ENCODE measurements at regions not wholly inside any gene's neighbourhood (a gene's known extent, or its start where the extent isn't known, plus 50 kb on each side); places are given as distances from the start of the nearest gene placed in this dataset.

- Mint-ChIP-seq H3K9me3 (peaks cover 3% of the 10 kb centered on the region), H3K36me3 (ENCODE audit: low read depth) (no peaks in the 10 kb centered on the region)
- TF ChIP-seq CTCF (IDR thresholded peaks at IDR 0.05): no peak
Measured at GRCh38 chr11:42234451-42234951, 775.0 kb upstream of the LRRC4C start.

DNA sequence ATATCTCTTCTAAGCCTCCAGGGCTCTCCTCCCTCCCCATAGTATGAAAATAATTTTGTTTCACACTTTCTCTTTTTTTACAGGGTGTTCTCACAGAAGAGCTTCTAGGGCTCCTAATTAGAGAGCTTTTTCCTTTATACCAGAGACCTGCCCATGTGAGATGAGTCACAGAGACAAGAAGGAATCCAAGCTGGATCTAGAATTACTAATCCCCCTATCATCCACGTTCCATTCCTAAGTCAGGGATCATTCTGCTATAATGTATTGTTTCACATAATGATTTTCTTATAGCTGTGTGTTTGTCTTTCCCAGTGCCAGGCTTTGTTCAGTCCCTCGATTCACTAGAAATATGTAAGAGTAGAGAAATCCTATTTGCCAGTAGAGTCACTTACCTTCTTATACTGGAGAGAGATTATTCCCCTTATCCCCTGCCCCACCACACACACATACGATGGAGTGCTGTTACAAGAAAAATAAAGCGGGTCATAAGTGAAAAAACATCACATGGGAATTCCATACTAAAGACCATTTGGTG lies 778.3 kb upstream of the LRRC4C start:
- Mint-ChIP-seq H3K36me3 (ENCODE audit: low read depth) (no peaks in the 10 kb centered on the region), H3K4me3 (no peak overlapping the region), H3K27me3 (ENCODE audit: low read depth, poor library complexity) (peaks cover 4% of the 10 kb centered on the region), H3K27ac (no peak overlapping the region), H3K4me1 (peaks cover 10% of the 10 kb centered on the region), H3K9me3 (peaks cover 3% of the 10 kb centered on the region)
- TF ChIP-seq CTCF (IDR thresholded peaks at IDR 0.05): no peak
- no peak for DNase-seq

More at GRCh38 chr11:42234451-42234951, 775.0 kb upstream of the LRRC4C start:
- H3K4me1 Mint-ChIP-seq: peaks cover 7% of the 10 kb centered on the region
- H3K27me3 Mint-ChIP-seq (ENCODE audit: low read depth, poor library complexity): peaks cover 4% of the 10 kb centered on the region
- no peak for DNase-seq
- no peak overlapping the region for H3K4me3 Mint-ChIP-seq
- no peak overlapping the region for H3K27ac Mint-ChIP-seq

DNA sequence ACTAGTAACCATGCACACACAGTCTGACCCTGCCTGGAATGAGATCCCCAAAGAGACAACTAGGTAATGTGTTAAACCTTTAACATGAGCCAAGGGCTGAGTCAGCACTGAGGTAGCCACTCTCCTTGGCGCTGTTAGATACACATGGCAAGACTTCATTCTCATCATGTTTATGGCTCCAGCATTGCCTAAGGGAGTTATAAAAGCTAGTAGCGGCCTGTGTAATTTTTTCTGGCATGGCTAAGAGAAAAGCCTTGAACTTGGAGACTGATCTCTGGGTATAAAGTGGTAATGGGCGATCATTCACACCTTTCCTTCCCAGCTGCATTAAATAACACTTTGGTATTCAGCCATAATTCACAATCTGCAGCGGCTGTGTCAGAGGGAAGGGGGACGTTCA lies 779.7 kb upstream of the LRRC4C start:
- Mint-ChIP-seq H3K36me3 (ENCODE audit: low read depth) (no peaks in the 10 kb centered on the region), H3K27ac (no peak overlapping the region)
- no peak for TF ChIP-seq CTCF (IDR thresholded peaks at IDR 0.05)

GRCh38 chr11:42243385-42243784 lies 783.9 kb upstream of the LRRC4C start:
- no peaks in the 10 kb centered on the region for H3K36me3 Mint-ChIP-seq (ENCODE audit: low read depth)
- H3K4me3 Mint-ChIP-seq: no peak overlapping the region
- H3K4me1 Mint-ChIP-seq: peaks cover 21% of the 10 kb centered on the region
- H3K27me3 Mint-ChIP-seq (ENCODE audit: low read depth, poor library complexity): peaks cover 4% of the 10 kb centered on the region
- no peaks in the 10 kb centered on the region for H3K9me3 Mint-ChIP-seq
- no peak for DNase-seq
- H3K27ac Mint-ChIP-seq: peak overlapping the region; percentile 58
- TF ChIP-seq CTCF (IDR thresholded peaks at IDR 0.05): no peak

More for the DNA sequence above, 779.7 kb upstream of the LRRC4C start:
- peaks cover 21% of the 10 kb centered on the region for H3K4me1 Mint-ChIP-seq
- H3K4me3 Mint-ChIP-seq: no peak overlapping the region
- peaks cover 4% of the 10 kb centered on the region for H3K27me3 Mint-ChIP-seq (ENCODE audit: low read depth, poor library complexity)
- no peak for DNase-seq
- H3K9me3 Mint-ChIP-seq: peaks cover 3% of the 10 kb centered on the region

DNA sequence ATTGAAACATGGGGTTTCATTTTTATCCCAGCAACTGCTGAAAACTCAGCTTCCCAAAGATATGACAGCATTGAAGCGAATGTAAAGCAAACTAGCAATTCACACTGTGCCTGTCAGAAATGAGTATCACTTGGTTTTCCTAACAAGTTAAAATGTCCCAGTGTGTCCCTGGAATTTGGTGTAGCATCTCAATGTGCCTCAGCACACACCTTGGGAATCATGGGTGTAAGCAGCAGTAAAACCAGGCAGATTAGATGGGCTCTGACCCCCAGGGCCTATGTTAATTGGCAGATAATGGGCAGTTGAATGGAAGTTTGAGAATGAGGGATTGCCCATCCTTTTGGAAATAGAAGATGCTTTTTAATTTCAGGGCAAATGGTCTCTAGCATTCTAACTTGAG lies 784.9 kb upstream of the LRRC4C start:
- H3K27ac Mint-ChIP-seq: no peak overlapping the region
- peaks cover 3% of the 10 kb centered on the region for H3K9me3 Mint-ChIP-seq

More for the DNA sequence above, 784.9 kb upstream of the LRRC4C start:
- Mint-ChIP-seq H3K4me1 (peaks cover 15% of the 10 kb centered on the region), H3K36me3 (ENCODE audit: low read depth) (no peaks in the 10 kb centered on the region), H3K4me3 (no peak overlapping the region), H3K27me3 (ENCODE audit: low read depth, poor library complexity) (no peaks in the 10 kb centered on the region)
- no peak for TF ChIP-seq CTCF (IDR thresholded peaks at IDR 0.05)
- DNase-seq: no peak
